ENCODE measurements at regions not wholly inside any gene's neighbourhood (a gene's known extent, or its start where the extent isn't known, plus 50 kb on each side); places are given as distances from the start of the nearest gene placed in this dataset.

DNA sequence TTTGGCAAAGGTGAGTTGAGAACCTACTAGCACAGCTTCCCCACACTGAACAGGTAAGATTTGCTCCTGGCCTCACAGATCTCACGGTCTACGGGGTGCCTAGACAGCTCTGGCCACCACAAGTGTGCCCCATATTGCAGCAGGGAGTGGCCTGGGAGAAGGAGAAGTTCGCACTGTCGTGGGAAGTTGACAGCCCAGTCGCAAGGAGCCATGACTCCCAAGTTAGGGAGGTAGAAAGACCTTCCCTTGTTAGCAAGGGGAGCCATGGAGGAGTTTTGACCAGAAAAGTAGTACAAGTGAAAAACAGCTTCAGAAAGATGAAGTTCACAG lies 316.3 kb downstream of the BCL11B start:
- DNase-seq = peak; percentile 14 to 46 (median 32)

- no peak for DNase-seq
These were observed 315.8 kb downstream of the BCL11B start for GRCh38 chr14:98956181-98956580.

DNA sequence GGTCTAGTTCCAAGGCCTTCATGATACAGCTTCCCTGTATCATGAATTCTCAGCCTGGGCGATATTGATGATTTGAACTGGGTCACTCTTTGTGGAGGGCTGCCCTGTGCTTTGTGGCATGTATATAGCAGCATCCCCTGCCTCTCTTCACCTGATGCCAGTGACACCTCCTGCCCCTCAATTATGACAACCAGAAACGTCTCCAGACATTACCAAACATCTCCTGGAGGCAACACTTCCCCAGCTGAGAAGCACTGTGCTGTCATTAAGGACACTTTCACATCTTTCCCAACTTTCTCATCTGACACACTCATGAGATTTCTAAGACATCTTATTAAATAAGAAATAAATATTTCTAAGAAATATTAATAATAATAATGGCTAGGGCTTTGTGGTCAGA lies 315.3 kb downstream of the BCL11B start:
- DNase-seq = peak in 2 of 4 experiments; percentile 28 to 36

- peak; percentile 82 to 95 (median 88) for DNase-seq
These were observed 314.6 kb downstream of the BCL11B start for GRCh38 chr14:98957211-98958047.

GRCh38 chr14:98958048-98958631 lies 313.9 kb downstream of the BCL11B start:
- DNase-seq = no peak

DNA sequence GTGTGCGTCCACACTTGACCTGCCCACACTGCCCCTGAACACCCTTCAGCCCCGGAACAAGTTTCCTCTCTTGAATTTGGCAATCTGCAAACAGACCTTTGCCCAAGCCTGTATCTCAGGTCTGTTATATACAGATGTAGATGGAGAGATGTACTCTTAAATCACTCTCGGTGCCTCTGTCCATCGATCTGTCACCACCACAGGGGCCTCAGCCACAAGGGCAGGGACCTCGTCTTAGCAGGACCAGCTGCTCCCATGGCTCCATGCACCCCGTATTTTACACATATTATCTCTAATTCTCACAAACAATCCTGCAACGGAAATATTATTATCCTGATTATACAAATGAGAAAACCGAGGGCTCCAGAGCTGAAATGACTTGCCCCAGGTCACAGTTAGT lies 313.4 kb downstream of the BCL11B start:
- no peak for DNase-seq

DNA sequence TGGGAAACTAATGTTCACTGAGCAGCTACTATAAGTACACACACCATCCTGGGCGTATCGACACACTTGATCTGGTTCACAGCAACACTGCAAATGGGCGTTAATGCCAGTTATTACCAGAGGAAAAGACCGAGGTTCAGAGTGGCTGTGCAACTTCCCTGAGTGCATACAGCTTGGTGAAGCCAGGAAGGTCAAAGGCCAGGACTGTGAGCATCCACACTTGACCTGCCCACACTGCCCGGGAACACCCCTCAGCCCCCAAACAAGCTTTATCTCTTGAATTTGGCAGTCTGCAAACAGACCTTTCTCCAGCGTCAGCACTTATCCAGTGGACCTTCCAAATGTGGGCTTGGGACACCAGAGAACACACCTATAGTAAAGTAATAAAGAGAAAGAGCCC lies 312.6 kb downstream of the BCL11B start:
- no peak for DNase-seq

DNA sequence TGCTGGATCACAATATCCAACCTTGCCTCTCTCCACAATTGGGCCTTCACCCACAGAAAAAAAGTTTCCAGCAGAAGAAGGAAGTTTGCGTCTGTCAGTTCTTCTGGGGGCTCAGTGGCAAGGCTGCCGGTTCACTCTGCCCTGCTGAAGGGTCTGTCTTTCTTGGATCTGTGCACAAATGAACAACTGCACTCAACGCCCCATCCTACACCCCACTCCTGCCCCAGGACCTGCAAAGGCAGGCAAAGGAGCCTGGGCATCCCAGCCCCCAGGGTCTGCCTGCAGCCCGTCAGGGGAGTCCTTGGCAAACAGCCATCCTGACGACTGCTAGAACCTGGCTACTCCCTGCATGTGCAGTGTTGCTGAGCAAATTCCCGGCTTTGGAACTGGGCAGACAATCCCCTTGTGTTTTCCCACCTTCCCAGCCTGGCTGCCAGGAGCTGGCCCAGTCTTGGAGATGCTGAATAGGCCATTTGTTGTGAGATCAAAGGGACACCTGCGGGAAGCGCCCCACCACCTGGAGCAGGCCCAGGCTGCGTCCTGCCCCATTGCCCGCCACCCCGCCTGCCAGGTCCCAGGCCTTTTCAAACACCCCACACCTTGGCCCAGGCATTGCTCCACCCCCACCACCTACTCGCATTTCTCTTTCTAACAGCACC lies 311.9 kb downstream of the BCL11B start:
- no peak for DNase-seq

GRCh38 chr14:98960617-98961013 lies 311.4 kb downstream of the BCL11B start:
- no peak for DNase-seq

DNA sequence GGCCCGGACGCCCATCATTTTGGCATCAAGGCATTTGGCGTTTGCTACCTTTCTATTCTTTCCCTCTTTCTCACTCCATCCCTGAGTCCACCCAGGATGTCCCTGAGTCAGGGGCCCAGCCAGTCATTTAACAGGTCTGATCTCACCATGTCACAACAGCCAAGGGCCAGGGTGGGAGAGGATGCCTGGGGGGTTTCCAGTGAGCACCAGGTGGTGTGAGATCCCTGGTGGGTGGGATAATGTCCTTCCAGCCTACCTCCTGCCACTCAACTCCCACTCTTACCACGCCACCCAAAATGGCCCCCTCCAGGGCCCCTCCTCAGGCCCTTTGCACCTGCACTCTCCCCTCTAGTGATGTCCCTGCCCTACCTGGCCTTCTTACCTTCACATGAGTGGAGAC lies 310.8 kb downstream of the BCL11B start:
- DNase-seq = no peak

DNA sequence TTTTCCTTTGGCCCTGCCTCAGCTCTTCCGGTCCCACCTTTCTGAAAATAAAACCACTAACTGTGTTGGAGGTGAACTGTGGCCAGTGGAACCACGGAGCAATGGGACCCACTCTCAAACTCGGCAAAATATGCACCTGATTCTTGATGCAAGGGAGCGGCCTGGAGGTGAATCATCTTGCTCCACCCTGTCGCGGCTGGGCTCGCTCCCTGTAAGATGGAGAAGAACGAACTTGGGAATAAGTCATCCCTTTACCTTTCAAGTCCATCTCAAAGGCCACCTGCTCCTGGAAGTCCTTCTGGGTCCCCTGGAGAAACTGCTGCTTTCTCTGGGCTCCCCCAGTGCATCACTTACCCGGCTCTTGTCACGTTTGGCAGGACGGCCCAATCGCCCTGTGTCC lies 309.9 kb downstream of the BCL11B start:
- no peak for DNase-seq

DNA sequence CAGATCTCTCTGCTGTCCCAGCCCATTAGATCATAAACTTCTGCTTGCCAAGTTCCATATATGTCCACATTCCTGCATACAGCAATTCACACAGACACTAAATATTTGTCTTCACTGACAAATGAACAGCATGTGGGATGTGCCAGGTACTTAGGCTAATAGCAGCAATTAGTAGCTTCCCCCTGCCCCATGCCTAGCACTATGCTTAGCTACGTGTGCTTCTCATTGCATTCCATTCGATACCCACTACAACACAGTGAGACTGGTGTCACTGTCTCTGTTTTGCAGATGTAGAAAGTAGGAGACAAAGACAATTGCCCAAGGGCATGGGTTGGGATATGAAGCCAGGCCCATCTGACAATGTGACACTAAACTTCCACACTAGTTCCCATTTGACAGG lies 308.4 kb downstream of the BCL11B start:
- DNase-seq = no peak

- no peak for DNase-seq
These were observed 307.8 kb downstream of the BCL11B start for GRCh38 chr14:98964171-98964570.

GRCh38 chr14:98965076-98965475 lies 306.9 kb downstream of the BCL11B start:
- DNase-seq = no peak

DNA sequence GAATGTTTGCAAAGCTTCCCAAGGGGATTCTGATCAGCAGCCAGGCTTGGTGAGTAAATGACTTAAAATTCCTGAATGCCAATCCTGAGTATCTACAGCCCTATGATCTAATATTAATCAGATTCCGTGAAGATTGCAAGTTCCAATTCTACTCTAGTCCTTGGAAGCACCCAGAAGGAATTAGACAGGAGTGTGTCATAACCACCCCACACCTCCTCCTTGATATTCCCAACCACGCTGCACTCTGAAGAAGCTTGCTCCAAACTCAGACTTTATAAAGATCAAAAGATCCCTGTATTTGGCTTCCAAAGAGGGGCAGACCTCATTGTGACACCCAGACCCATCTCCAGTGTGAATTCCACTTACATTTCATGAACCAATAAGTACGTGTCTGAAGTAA lies 306.0 kb downstream of the BCL11B start:
- DNase-seq = no peak

GRCh38 chr14:98966475-98967162 lies 305.4 kb downstream of the BCL11B start:
- DNase-seq = no peak

- DNase-seq = no peak
These were observed 297.9 kb downstream of the BCL11B start for GRCh38 chr14:98974113-98974512.

- no peak for DNase-seq
These were observed 295.7 kb downstream of the BCL11B start for GRCh38 chr14:98976271-98976670.

- no peak for DNase-seq
These were observed 294.5 kb downstream of the BCL11B start for GRCh38 chr14:98977451-98977850.

DNA sequence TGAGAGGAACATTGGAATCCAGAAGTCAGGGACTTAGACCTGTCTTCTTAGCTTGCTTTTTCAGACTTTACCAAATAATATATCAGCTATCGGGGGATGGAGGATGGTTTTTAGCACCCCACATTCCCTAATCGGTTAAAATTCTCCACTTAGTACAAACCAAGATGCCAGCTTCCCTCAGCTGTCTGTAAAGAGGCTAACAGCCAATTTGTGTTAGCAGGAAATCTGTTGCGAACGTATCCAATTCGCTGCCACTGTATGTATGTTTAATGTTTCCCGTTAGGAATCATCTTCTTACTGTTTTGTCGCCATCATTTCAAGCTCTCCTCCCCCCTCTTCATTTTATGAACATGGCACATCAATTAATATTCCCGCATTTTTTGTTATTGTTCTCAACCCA lies 289.0 kb downstream of the BCL11B start:
- DNase-seq = no peak

DNA sequence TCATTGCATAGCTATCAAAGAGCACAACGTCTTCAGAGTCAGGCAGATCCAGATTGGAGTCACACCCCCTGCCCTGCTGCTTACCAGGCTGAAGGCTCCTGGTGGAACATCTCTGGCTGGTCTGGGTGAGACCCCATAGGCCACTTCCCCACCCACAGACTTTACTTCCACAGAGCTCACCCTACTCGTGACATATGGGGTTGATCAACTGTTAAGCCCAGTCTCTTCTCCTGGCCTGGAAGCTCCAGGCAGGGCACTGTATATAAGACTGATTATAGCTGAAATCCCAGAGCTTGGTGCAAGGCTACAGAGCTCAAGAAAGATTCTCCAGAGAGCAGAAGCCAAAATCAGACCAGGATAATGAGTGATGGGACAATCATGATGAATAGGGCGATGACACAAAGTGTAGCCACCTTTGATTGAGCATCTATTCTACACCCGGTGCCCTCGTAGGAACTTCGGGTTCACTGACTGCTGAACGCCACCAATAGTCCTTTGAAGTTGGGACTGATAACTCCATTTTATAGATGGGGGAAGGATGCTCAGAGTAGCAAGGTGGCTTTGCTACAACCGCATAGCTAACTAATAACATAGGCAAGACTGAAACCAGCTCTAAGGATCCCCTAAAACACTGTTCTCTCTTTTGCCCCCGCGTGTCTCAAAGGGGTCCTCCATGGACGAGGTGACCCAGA lies 287.8 kb downstream of the BCL11B start:
- DNase-seq = no peak

- no peak for DNase-seq
These were observed 287.3 kb downstream of the BCL11B start for GRCh38 chr14:98984719-98985041.

- no peak for DNase-seq
These were observed 278.2 kb downstream of the BCL11B start for GRCh38 chr14:98993818-98994217.
